D721Med (cell line): ENCODE measurements at regions not wholly inside any gene's neighbourhood (a gene's known extent, or its start where the extent isn't known, plus 50 kb on each side); places are given as distances from the start of the nearest gene placed in this dataset.
"Not testable (repeated sequence)": the region's sequence is repeated elsewhere in the genome, so short reads cannot be mapped to it uniquely, and the experiment has no call there.

Experiments used
- DNase-seq: peaks from one replicate; pipeline ENCODE4 v3.0.0; 2011; ENCODE audit warnings: low spot score; ENCODE audit not compliant: insufficient read length
- FAIRE-seq: peaks from 2 replicates; lab custom pipeline; 2011; peaks lifted over from hg19 to GRCh38; lab: Jason Lieb, UNC
- TF ChIP-seq, protein P1 (sequence below): IDR thresholded peaks from 2 replicates; pipeline ENCODE4 v1.5.1; 2012; ENCODE audit warnings: mild to moderate bottlenecking, control low read depth; ENCODE audit not compliant: insufficient read depth; ENCODE audit errors: missing control alignments

DNA sequence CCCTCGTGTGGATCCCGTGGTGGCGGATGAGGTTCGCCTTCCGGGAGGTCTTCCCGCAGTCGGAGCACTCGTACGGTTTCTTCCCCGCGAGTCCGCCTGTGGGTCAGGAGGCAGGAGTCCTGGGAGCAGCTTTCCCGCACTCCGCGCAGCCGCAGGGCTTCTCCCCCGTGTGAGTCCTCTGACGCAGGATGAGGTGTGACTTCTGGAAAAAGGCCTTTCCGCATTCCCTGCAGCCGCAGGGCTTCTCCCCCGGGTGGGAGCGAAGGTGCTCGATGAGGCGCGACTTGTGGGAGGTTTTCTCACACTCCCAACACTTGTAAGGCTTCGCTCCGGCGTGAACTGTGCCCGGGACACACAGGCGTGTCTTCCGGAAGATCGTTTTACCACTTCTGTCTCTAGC lies 68.8 kb upstream of the WIPI2 start:
- not testable (repeated sequence) for FAIRE-seq, DNase-seq

DNA sequence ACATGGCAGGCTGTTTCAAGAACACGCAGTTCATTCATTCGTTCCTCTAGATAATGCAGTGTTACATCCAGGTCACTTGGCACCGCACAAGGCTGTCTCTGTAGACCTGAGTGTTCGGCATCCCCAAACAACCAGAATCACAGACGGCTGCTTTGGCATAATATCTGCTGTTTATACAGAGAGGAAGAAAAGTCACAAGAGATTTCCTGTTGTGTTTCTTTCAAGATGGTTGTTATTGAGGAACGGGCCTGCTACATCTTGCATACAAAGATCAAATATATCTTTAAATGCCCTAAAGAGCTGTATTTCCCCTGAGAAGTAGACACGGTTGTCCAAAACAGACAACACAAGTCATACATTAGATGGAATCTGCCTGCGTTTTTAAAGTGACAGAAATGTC lies 58.8 kb upstream of the WIPI2 start:
- not testable (repeated sequence) for DNase-seq

DNA sequence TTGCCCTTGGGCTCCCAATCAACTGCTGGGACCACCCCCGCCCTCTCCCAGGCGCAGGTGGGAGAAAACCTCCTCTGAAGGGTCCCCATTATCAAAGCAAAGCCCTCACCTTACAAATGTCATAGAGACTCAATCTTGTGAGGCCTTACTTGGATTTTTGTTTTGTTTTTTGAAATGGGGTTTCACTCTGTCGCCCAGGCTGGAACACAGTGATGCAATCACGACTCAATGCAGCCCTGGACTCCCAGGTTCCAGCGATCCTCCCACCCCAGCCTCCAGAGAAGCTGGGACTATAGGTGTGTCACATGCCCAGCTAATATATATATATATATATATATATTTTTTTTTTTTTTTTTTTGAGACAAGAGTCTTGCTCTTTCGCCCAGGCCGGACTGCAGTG lies 57.5 kb upstream of the WIPI2 start:
- DNase-seq: no peak
- no peak for FAIRE-seq
- TF ChIP-seq, protein P1, sequence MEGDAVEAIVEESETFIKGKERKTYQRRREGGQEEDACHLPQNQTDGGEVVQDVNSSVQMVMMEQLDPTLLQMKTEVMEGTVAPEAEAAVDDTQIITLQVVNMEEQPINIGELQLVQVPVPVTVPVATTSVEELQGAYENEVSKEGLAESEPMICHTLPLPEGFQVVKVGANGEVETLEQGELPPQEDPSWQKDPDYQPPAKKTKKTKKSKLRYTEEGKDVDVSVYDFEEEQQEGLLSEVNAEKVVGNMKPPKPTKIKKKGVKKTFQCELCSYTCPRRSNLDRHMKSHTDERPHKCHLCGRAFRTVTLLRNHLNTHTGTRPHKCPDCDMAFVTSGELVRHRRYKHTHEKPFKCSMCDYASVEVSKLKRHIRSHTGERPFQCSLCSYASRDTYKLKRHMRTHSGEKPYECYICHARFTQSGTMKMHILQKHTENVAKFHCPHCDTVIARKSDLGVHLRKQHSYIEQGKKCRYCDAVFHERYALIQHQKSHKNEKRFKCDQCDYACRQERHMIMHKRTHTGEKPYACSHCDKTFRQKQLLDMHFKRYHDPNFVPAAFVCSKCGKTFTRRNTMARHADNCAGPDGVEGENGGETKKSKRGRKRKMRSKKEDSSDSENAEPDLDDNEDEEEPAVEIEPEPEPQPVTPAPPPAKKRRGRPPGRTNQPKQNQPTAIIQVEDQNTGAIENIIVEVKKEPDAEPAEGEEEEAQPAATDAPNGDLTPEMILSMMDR: no peak

More for the DNA sequence above, 58.8 kb upstream of the WIPI2 start:
- FAIRE-seq: not testable (repeated sequence)

DNA sequence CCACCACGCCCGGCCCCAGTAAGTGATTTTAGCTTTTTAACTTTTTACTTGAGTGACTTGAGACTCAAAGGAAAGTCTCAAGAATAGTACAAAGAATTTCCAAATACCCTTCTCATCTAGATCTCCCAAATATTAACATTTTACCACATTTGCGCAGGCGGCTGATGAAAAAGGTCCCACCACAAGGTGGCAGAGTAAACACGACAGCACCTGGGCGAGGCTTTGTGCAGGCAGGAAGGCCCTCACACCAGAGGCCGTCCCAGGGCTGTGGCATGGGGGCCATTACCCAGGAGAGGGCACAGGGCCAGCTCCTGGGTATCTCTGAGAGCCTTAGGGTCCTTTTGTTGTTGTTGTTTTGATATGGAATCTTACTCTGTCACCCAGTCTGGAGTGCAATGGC lies 50.0 kb upstream of the WIPI2 start:
- TF ChIP-seq, protein P1: peak; percentile 75
- FAIRE-seq (no peak), DNase-seq (no peak)
